Panc1 (cell line): ENCODE measurements at regions not wholly inside any gene's neighbourhood (a gene's known extent, or its start where the extent isn't known, plus 50 kb on each side); places are given as distances from the start of the nearest gene placed in this dataset.

Experiments
- ATAC-seq: fragments of 200-7000 bp; cut with Tn5 transposase; 2 replicates; pipeline ENCODE4 v1.9.1; 2020; ENCODE audit warnings: mild to moderate bottlenecking, moderate library complexity
- BruUV-seq: library from RNA; stranded (reverse); fragments of 400-500 nt; replicated peaks from 2 replicates; lab custom pipeline; 2021; lab: Mats Ljungman, UMichigan
- CTCF ChIA-PET: fragments of 300-600 bp; sonication (Branson Sonifier 250); formaldehyde crosslinking; loops from one replicate; lab custom pipeline; 2022; ENCODE audit warnings: antibody characterized with exemption; lab: Charles Lee
- POLR2A ChIA-PET: fragments of 300-600 bp; sonication (Branson Sonifier 250); formaldehyde crosslinking; loops from one replicate; lab custom pipeline; 2022; ENCODE audit warnings: antibody characterized with exemption; lab: Charles Lee
- DNase-seq: peaks from one replicate; pipeline ENCODE4 v3.0.0-alpha.2; 2010; ENCODE audit warnings: low read depth, low spot score
- H3K27ac ChIP-seq: 2 replicates; pipeline ENCODE4 v1.5.1; 2011; ENCODE audit warnings: mild to moderate bottlenecking, low read length, inconsistent platforms
- H3K27me3 ChIP-seq: fragments of 200-500 bp; sonication (Bioruptor generic); 2 replicates; pipeline ENCODE4 v1.6.0; 2014; ENCODE audit warnings: low read length, inconsistent platforms; ENCODE audit not compliant: control insufficient read depth, insufficient read depth
- H3K36me3 ChIP-seq: fragments of 200-500 bp; sonication (Bioruptor generic); 2 replicates; pipeline ENCODE4 v1.5.1; 2014; ENCODE audit warnings: inconsistent platforms, mild to moderate bottlenecking, low read length, moderate library complexity; ENCODE audit not compliant: control insufficient read depth, insufficient read depth
- H3K4me1 ChIP-seq: 2 replicates; pipeline ENCODE4 v1.5.1; 2011; ENCODE audit warnings: inconsistent platforms, mild to moderate bottlenecking, low read length, moderate library complexity; ENCODE audit not compliant: control insufficient read depth, insufficient read depth
- H3K4me3 ChIP-seq, 2 experiments: 2 replicates each; pipeline ENCODE4 v1.5.1; 2011 to 2012; ENCODE audit warnings: low read depth in 2 of 2, low read length in 2 of 2, mild to moderate bottlenecking in 2 of 2, inconsistent platforms in 1 of 2, moderate library complexity in 1 of 2
- H3K9me3 ChIP-seq: fragments of 200-500 bp; sonication (Bioruptor generic); 2 replicates; pipeline ENCODE4 v1.5.1; 2014; ENCODE audit warnings: low read depth, mild to moderate bottlenecking, inconsistent platforms, low read length, moderate library complexity; ENCODE audit not compliant: control insufficient read depth, insufficient read depth
- POLR2AphosphoS5 ChIP-seq: IDR thresholded peaks from 2 replicates; pipeline ENCODE4 v1.6.1; 2012; ENCODE audit warnings: mild to moderate bottlenecking, low read depth, low read length, moderate library complexity
- SIN3A ChIP-seq: IDR thresholded peaks from 2 replicates; pipeline ENCODE4 v1.6.1; 2012; ENCODE audit warnings: low read depth, mild to moderate bottlenecking, low read length, moderate library complexity, borderline replicate concordance; ENCODE audit not compliant: insufficient read depth
- TCF7L2 ChIP-seq: IDR thresholded peaks from 2 replicates; pipeline ENCODE4 v1.6.1; 2011; ENCODE audit warnings: mild to moderate bottlenecking, low read depth, low read length, inconsistent platforms
- in situ Hi-C: cut with HindIII; loops from 2 replicates; pipeline ENCODE4 v1.10.0; 2016; ENCODE audit warnings: low sequenced_read_pairs, low pct_unique_long_range_greater_than_20kb
- intact Hi-C: fragments of 100-400 bp; cut with micrococcal nuclease; formaldehyde crosslinking; loops from one replicate; pipeline ENCODE4 v1.10.0; 2022; ENCODE audit not compliant: unreplicated experiment
- TF ChIP-seq, protein P1 (sequence below): fragments of 450-650 bp; IDR thresholded peaks from 2 replicates; pipeline ENCODE4 v1.5.1; 2017; ENCODE audit warnings: mild to moderate bottlenecking
- TF ChIP-seq, protein P2 (sequence below), 2 experiments: IDR thresholded peaks; 2 replicates each; pipeline ENCODE4 v1.6.1; 2011 to 2012; ENCODE audit warnings: low read depth in 2 of 2, control low read depth in 1 of 2, low read length in 1 of 2, mild to moderate bottlenecking in 1 of 2, moderate library complexity in 1 of 2; ENCODE audit not compliant: insufficient read depth in 1 of 2

DNA sequence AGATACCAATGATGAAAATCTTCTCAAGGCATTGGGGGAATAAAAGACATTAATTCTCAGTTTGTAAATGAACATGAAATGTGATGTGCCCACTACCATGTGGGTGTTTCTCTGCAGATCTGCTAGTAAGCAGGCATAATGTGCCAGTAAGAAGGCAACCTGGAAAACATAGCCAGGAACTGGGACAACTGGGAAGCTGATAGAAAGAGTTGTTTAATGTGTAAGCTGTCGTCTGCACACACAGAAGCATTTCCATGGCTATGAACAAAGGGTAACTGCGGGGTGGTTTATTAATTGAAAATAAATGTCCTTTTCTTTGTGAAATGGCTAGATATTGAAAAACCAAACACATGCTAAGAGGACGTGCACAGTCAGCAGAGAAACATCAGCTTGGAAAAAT, 52.0 kb downstream of the ZC3H11B start:
- DNase-seq (no peak), ATAC-seq (no peak)
- POLR2A ChIA-PET: interaction anchor here (0.6 kb wide), 1 partner anchor 1028 kb away, joined by 5 read pairs; no protein-coding TSS in a partner anchor
- Histone ChIP-seq H3K27ac (no peak overlapping the region), H3K9me3 (no peaks in the 10 kb centered on the region), H3K4me1 (no peaks in the 10 kb centered on the region), H3K36me3 (no peaks in the 10 kb centered on the region), H3K4me3 (no peak overlapping the region), H3K27me3 (no peaks in the 10 kb centered on the region; the same call in 1 of the 2 replicates)
- CTCF ChIA-PET: no interaction called here
- no TSS peak for BruUV-seq
- TF ChIP-seq, protein P1, sequence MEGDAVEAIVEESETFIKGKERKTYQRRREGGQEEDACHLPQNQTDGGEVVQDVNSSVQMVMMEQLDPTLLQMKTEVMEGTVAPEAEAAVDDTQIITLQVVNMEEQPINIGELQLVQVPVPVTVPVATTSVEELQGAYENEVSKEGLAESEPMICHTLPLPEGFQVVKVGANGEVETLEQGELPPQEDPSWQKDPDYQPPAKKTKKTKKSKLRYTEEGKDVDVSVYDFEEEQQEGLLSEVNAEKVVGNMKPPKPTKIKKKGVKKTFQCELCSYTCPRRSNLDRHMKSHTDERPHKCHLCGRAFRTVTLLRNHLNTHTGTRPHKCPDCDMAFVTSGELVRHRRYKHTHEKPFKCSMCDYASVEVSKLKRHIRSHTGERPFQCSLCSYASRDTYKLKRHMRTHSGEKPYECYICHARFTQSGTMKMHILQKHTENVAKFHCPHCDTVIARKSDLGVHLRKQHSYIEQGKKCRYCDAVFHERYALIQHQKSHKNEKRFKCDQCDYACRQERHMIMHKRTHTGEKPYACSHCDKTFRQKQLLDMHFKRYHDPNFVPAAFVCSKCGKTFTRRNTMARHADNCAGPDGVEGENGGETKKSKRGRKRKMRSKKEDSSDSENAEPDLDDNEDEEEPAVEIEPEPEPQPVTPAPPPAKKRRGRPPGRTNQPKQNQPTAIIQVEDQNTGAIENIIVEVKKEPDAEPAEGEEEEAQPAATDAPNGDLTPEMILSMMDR: no peak
- TF ChIP-seq, protein P2, sequence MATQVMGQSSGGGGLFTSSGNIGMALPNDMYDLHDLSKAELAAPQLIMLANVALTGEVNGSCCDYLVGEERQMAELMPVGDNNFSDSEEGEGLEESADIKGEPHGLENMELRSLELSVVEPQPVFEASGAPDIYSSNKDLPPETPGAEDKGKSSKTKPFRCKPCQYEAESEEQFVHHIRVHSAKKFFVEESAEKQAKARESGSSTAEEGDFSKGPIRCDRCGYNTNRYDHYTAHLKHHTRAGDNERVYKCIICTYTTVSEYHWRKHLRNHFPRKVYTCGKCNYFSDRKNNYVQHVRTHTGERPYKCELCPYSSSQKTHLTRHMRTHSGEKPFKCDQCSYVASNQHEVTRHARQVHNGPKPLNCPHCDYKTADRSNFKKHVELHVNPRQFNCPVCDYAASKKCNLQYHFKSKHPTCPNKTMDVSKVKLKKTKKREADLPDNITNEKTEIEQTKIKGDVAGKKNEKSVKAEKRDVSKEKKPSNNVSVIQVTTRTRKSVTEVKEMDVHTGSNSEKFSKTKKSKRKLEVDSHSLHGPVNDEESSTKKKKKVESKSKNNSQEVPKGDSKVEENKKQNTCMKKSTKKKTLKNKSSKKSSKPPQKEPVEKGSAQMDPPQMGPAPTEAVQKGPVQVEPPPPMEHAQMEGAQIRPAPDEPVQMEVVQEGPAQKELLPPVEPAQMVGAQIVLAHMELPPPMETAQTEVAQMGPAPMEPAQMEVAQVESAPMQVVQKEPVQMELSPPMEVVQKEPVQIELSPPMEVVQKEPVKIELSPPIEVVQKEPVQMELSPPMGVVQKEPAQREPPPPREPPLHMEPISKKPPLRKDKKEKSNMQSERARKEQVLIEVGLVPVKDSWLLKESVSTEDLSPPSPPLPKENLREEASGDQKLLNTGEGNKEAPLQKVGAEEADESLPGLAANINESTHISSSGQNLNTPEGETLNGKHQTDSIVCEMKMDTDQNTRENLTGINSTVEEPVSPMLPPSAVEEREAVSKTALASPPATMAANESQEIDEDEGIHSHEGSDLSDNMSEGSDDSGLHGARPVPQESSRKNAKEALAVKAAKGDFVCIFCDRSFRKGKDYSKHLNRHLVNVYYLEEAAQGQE (IDR thresholded peaks at IDR 0.05; ENCODE audit: insufficient read depth in 1 of 2, low read depth in 2 of 2, low read length in 1 of 2): no peak
- no peak for TF ChIP-seq POLR2AphosphoS5
- no peak for TF ChIP-seq SIN3A
- TF ChIP-seq TCF7L2: no peak
- in situ Hi-C loops: no loop called here
- intact Hi-C loops: loop anchor here (10.0 kb wide), 1 partner anchor 356 kb away; no protein-coding TSS in a partner anchor

DNA sequence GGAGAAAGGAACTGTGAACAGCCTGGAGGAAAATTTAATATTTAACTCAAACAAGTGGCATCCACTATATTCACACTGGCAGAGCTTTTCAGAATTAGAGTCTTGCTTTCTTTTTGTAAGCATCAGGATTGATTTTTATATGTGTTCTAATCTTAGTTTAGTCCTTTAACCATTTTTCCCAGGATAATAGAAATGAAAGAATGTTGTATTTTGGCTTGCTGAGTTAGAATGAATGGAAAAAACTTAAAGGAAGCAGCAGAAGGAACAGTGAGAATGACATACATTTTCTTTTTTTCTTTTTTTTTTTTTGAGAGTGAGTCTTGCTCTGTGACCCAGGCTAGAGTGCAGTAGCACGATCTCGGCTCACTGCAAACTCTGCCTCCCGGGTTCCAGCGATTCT, 53.0 kb downstream of the ZC3H11B start:
- POLR2A ChIA-PET: no interaction called here
- Histone ChIP-seq H3K27ac (no peak overlapping the region), H3K9me3 (no peaks in the 10 kb centered on the region), H3K27me3 (no peaks in the 10 kb centered on the region; the same call in 1 of the 2 replicates), H3K4me3 (no peak overlapping the region), H3K4me1 (no peaks in the 10 kb centered on the region), H3K36me3 (no peaks in the 10 kb centered on the region)
- TF ChIP-seq POLR2AphosphoS5: no peak
- TF ChIP-seq, protein P1: no peak
- TF ChIP-seq TCF7L2: no peak
- TF ChIP-seq, protein P2 (IDR thresholded peaks at IDR 0.05; ENCODE audit: insufficient read depth in 1 of 2, low read depth in 2 of 2, low read length in 1 of 2): no peak
- TF ChIP-seq SIN3A: no peak
- in situ Hi-C loops: no loop called here
- no TSS peak for BruUV-seq
- CTCF ChIA-PET: no interaction called here
- ATAC-seq: no peak
- DNase-seq: no peak
- intact Hi-C loops: loop anchor here (10.0 kb wide), 1 partner anchor 355 kb away; no protein-coding TSS in a partner anchor
